ENCODE measurements at regions not wholly inside any gene's neighbourhood (a gene's known extent, or its start where the extent isn't known, plus 50 kb on each side); places are given as distances from the start of the nearest gene placed in this dataset.

DNA sequence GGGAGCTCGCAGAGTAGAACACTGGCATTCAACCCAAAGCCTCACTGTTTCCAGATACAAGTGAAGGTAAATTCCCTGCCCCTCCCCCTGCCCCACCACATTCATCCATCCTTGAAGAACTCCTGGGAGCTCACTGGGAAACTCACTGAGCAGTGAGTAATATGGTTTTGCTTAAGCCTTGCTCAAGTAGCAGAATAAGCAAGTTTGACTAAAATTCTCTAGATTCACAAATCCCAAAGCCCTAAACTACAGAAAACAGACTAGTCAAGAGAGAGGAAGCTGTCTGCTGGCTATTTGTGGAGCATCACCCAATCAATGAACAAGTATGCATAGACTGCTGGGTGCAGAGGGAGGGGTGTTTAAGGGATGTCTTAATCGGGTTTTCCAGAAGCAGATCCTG, 82.1 kb downstream of the UNC5CL start:
- TF ChIP-seq, protein P1, sequence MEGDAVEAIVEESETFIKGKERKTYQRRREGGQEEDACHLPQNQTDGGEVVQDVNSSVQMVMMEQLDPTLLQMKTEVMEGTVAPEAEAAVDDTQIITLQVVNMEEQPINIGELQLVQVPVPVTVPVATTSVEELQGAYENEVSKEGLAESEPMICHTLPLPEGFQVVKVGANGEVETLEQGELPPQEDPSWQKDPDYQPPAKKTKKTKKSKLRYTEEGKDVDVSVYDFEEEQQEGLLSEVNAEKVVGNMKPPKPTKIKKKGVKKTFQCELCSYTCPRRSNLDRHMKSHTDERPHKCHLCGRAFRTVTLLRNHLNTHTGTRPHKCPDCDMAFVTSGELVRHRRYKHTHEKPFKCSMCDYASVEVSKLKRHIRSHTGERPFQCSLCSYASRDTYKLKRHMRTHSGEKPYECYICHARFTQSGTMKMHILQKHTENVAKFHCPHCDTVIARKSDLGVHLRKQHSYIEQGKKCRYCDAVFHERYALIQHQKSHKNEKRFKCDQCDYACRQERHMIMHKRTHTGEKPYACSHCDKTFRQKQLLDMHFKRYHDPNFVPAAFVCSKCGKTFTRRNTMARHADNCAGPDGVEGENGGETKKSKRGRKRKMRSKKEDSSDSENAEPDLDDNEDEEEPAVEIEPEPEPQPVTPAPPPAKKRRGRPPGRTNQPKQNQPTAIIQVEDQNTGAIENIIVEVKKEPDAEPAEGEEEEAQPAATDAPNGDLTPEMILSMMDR (IDR thresholded peaks at IDR 0.05; ENCODE audit: insufficient read depth, low read depth, low read length, missing control alignments): no peak
- DNase-seq (ENCODE audit: low read depth): peak; percentile 49
- no peak overlapping the region for H3K4me3 ChIP-seq (ENCODE audit: low read length)

DNA sequence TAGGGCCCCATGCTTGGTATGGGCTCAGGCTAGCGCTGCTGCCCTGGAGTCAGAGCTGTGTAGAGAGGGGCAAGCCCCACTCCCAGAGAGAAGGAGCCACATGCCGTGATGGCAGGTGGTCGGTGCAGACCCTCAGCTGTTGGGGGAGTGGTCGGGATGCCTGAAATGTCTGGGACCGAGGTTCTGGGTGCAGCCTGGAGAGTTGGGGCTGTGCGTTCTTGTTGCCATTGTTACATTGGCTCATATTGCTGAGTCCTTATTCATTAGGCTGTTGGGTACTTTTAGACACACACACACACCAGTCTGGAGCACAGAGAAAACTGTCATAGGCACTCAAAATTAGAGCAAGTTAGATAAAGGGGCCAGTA, 83.9 kb downstream of the UNC5CL start:
- no peak for DNase-seq (ENCODE audit: low read depth)
- H3K4me3 ChIP-seq (ENCODE audit: low read length): no peak overlapping the region
- TF ChIP-seq, protein P1 (IDR thresholded peaks at IDR 0.05; ENCODE audit: insufficient read depth, low read depth, low read length, missing control alignments): no peak

DNA sequence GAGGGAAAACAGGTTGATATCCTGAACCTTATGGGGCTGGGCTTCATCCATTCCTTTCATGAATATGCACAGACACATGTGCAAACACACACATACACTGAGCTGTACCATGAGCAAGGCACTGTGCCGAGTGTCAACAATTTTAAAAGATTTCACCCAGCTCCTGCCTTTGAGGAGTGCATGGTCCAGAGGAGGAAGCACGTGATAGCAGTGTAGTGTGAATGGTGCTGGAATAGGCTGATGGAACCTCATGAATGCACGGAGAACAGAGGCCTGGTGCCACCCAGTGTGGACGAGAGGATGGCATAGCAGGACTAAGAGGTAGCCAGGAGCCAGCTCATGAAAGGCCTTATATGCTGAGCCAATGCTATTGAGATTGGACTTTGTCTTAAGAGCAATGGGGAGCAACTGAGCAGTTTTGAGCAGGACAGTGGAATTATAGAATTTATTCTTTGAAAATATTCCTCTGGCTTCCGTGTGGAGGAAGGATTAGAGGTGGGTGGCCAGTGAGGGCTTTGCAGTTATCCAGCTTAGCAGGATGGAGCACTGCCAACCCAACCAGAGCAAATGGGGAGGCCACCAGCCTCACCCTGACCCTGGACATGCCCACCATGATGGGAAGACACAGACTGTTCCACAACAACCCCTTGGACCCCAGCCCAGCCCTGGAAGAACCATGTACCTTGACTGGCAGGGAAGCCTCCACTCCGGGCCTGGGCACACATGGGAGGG, 84.4 kb downstream of the UNC5CL start:
- TF ChIP-seq, protein P1 (IDR thresholded peaks at IDR 0.05; ENCODE audit: insufficient read depth, low read depth, low read length, missing control alignments): no peak
- H3K4me3 ChIP-seq (ENCODE audit: low read length): no peak overlapping the region
- DNase-seq (ENCODE audit: low read depth): no peak

DNA sequence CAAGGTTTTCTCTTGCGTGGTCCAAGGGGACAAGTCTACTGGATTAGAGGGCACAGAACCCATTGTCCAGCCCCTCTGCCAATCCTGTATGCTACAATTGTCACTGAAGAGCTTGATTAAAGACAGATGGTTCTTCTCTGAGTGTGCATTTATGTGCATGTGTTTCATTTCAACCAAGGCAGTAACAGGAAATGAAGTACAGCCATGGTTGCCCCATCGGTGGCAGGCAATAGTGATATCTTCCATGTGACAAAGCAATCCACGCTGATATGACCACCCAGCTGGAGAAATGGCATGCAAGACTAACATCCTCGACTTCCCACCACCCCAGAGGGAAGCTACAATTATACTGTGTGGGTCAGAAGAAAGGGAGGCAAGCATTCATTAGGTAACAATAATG, 85.5 kb downstream of the UNC5CL start:
- TF ChIP-seq, protein P1 (IDR thresholded peaks at IDR 0.05; ENCODE audit: insufficient read depth, low read depth, low read length, missing control alignments): no peak
- no peak for DNase-seq (ENCODE audit: low read depth)
- H3K4me3 ChIP-seq (ENCODE audit: low read length): no peak overlapping the region

DNA sequence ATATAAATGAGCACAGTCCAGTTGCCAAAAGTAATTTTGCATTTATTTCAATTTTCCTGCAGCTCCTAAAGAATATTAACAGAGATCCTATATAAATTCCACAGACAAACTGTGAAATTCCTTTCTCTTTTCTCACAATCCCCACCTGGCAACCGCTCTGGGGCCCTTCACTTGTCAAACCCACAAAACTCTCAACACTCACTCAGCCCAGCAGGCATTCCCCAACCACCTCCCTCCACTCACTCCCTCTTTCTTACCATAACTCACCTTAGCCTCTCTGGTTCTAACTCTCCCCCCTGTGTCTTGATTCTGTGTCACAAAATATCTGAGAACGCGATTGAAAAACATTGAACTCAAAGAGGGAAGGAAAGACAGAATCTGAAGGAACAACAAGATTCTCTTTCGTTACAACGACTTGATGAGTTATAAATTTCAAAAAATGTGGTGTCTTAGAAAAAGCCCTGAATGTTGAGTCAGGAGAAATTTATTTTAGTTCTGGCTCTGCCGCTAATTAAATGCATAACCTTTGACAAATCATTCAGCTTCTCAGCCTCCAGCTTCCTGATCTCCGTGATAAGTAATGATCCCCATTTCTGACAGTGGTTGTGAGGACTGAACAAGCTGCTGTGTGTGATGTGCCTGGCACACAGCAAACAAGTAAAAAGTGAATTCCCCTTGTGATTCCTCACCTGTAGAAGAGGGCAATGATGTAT, 87.9 kb downstream of the UNC5CL start:
- no peak overlapping the region for H3K4me3 ChIP-seq (ENCODE audit: low read length)
- peak; percentile 70 for DNase-seq (ENCODE audit: low read depth)
- TF ChIP-seq, protein P1 (IDR thresholded peaks at IDR 0.05; ENCODE audit: insufficient read depth, low read depth, low read length, missing control alignments): no peak

DNA sequence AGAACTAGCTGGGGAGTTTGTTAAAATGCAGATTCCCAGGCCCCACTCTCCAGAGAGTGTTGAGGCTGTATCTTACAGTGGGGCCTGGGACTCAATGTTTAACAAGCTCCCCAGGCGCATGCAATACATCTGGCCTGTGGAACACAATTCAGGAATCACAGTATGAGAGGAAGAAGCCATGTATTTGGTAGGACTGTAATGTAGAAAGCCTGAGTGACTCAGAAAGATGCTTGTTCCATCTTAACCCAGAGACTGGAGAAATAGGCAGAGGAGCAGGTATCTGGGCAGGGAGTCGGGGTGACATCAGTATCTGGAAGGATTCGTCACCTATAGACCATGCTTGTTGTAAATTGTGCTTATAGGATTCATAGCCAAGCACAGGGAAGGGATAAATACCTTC, 90.5 kb downstream of the UNC5CL start:
- DNase-seq (ENCODE audit: low read depth): peak; percentile 77
- no peak overlapping the region for H3K4me3 ChIP-seq (ENCODE audit: low read length)
- TF ChIP-seq, protein P1 (IDR thresholded peaks at IDR 0.05; ENCODE audit: insufficient read depth, low read depth, low read length, missing control alignments): no peak
